NCI-H2196 (cell line): ENCODE measurements at regions not wholly inside any gene's neighbourhood (a gene's known extent, or its start where the extent isn't known, plus 50 kb on each side); places are given as distances from the start of the nearest gene placed in this dataset.

Experiments used
- DNase-seq: peaks from one replicate; lab custom pipeline; 2025; ENCODE audit not compliant: unreplicated experiment; lab: John Stamatoyannopoulos, UW

- no peak for DNase-seq
Observed at GRCh38 chr5:43941806-43942205, 338.8 kb downstream of the NNT start.

- no peak for DNase-seq
Observed at GRCh38 chr5:43940562-43940961, 337.6 kb downstream of the NNT start.

- DNase-seq: no peak
Observed at GRCh38 chr5:43926923-43927322, 323.9 kb downstream of the NNT start.

- DNase-seq: no peak
Observed at GRCh38 chr5:43920422-43920821, 317.4 kb downstream of the NNT start.

GRCh38 chr5:43917925-43918324, 314.9 kb downstream of the NNT start:
- DNase-seq: no peak

GRCh38 chr5:43903129-43903528, 300.1 kb downstream of the NNT start:
- DNase-seq: no peak

GRCh38 chr5:43900974-43901373, 298.0 kb downstream of the NNT start:
- DNase-seq: no peak

- DNase-seq: no peak
Observed at GRCh38 chr5:43895876-43896275, 292.9 kb downstream of the NNT start.

- DNase-seq: no peak
Observed at GRCh38 chr5:43893951-43894684, 291.1 kb downstream of the NNT start.

GRCh38 chr5:43891112-43891511, 288.1 kb downstream of the NNT start:
- no peak for DNase-seq

- no peak for DNase-seq
Observed at GRCh38 chr5:43889233-43889632, 286.3 kb downstream of the NNT start.

- no peak for DNase-seq
Observed at GRCh38 chr5:43875741-43876140, 272.8 kb downstream of the NNT start.

- no peak for DNase-seq
Observed at GRCh38 chr5:43874772-43875171, 271.8 kb downstream of the NNT start.

- DNase-seq: no peak
Observed at GRCh38 chr5:43873791-43874190, 270.8 kb downstream of the NNT start.

- DNase-seq: no peak
Observed at GRCh38 chr5:43859309-43859708, 256.3 kb downstream of the NNT start.

GRCh38 chr5:43855452-43855851, 252.5 kb downstream of the NNT start:
- DNase-seq: no peak

- DNase-seq: no peak
Observed at GRCh38 chr5:43854697-43855292, 251.8 kb downstream of the NNT start.

- DNase-seq: no peak
Observed at GRCh38 chr5:43852279-43852678, 249.3 kb downstream of the NNT start.

GRCh38 chr5:43851741-43852140, 248.8 kb downstream of the NNT start:
- no peak for DNase-seq

GRCh38 chr5:43840424-43841125, 237.6 kb downstream of the NNT start:
- DNase-seq: no peak

GRCh38 chr5:43839218-43839617, 236.2 kb downstream of the NNT start:
- no peak for DNase-seq

- DNase-seq: no peak
Observed at GRCh38 chr5:43837996-43838395, 235.0 kb downstream of the NNT start.
